Stomach (tissue), 4 donors: ENCODE measurements at regions not wholly inside any gene's neighbourhood (a gene's known extent, or its start where the extent isn't known, plus 50 kb on each side); places are given as distances from the start of the nearest gene placed in this dataset.

Source experiments
- CTCF ChIP-seq, 7 experiments: fragments of 450-650 bp in 4 of 7; fragments of 200-600 bp in 3 of 7; sonication (generic) in 3 of 7; IDR thresholded peaks; one replicate each; pipeline ENCODE4 v1.5.1; 2016 to 2019; ENCODE audit warnings: antibody characterized with exemption in 7 of 7, control low read depth in 2 of 7, mild to moderate bottlenecking in 1 of 7
- EP300 ChIP-seq: sonication (generic); formaldehyde crosslinking; IDR thresholded peaks from one replicate; pipeline ENCODE4 v1.6.1; 2017; ENCODE audit warnings: antibody characterized with exemption
- POLR2A ChIP-seq, 4 donors: fragments of 450-650 bp; IDR thresholded peaks; one replicate each; pipeline ENCODE4 v1.6.1; 2016; ENCODE audit warnings: antibody characterized with exemption in 4 of 4, control low read depth in 2 of 4, mild to moderate bottlenecking in 1 of 4, moderate library complexity in 1 of 4
- POLR2AphosphoS5 ChIP-seq, 3 donors: sonication (generic); formaldehyde crosslinking; IDR thresholded peaks; one replicate each; pipeline ENCODE4 v1.6.1; 2016; ENCODE audit warnings: antibody characterized with exemption in 3 of 3

GRCh38 chr2:136185981-136186776 lies 68.2 kb upstream of the CXCR4 start:
- TF ChIP-seq CTCF (IDR thresholded peaks at IDR 0.05) = no peak
- no peak for TF ChIP-seq POLR2A (IDR thresholded peaks at IDR 0.05)
- TF ChIP-seq POLR2AphosphoS5 (IDR thresholded peaks at IDR 0.05) = no peak
- TF ChIP-seq EP300 = no peak
